GM19328 (cell line): ENCODE measurements at regions not wholly inside any gene's neighbourhood (a gene's known extent, or its start where the extent isn't known, plus 50 kb on each side); places are given as distances from the start of the nearest gene placed in this dataset.
"Not testable (repeated sequence)": the region's sequence is repeated elsewhere in the genome, so short reads cannot be mapped to it uniquely, and the experiment has no call there.

Experiments
- ATAC-seq: cut with Tn5 transposase; IDR thresholded peaks from one replicate; pipeline ENCODE4 v1.9.1; 2021; ENCODE audit warnings: mild to moderate bottlenecking, moderate library complexity; ENCODE audit not compliant: unreplicated experiment

GRCh38 chr4:77220828-77221613 lies 64.0 kb downstream of the CCNG2 start:
- ATAC-seq = no peak

DNA sequence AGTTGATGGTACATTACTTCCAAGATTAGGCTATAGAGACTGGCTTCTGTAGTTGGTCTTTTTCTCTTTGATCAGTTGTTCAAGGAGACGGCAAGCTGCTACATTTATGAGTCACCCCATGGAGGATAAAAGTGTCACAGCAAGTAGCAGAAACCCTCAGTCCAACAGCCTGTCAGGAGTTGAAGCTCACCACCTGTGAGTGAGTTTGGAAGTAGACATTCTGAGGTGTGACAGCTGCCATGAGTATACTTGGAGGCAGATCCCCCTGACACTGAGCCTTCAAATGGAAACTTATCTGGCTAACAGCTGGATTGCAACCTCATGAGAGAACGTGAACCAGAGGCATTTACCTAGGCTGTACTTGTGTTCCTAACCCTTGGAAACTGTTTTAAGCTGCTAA lies 68.0 kb downstream of the CCNG2 start:
- no peak for ATAC-seq

DNA sequence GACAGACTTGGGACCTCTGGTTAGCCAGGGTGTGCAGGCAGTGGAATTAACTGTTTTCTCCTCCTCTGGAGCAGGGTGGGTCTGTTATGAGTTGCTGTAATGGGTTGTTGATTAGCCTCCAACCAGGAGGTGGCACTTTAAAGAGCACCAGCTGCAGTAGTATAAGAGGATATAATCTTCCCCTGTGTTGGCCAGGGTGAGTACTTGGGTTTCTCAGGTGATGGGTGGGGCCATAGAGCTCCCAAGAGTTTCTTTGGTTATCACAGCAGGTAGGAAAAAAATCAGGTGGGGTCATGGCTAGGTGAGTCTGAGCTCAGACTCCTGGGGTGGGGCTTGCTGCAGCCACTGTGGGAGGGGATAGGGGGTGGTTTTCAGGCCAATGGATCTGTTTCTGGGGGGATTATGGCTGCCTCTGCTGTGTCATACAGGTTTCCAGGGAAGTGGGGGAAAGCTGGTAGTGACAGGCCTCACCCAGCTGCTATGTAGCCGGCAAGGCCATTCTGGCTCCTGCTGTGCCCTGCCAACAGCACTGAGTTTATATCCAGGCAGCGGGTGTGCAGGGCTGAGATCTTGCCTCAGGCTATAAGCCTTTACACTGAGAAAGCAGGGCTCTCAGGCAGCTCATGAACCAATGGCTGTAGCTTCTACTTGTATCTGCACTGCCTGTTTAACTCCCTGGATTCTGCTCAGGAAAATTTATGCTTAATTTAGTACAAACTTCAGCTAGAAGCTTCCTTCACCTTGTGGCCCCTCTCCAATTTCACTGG lies 70.1 kb downstream of the CCNG2 start:
- no peak for ATAC-seq

DNA sequence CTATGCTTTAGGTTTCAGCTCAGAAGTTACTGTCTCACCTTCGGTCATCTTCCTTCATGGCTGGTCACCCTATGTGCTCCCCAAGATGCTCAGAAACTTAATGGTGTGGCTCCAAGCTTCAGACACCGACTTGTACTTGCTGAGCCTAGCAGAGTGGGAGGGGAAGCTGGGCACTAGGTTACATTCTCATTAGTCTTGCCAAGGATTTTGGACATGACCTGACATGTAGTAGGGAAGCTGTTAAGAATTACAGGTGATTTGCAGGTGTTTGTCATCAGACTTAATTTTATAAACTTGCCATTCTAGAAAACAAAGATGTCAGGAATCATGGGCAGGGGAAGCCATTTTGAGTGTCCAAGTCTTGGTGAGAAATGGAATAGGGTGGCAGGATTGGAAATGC lies 72.4 kb downstream of the CCNG2 start:
- no peak for ATAC-seq

DNA sequence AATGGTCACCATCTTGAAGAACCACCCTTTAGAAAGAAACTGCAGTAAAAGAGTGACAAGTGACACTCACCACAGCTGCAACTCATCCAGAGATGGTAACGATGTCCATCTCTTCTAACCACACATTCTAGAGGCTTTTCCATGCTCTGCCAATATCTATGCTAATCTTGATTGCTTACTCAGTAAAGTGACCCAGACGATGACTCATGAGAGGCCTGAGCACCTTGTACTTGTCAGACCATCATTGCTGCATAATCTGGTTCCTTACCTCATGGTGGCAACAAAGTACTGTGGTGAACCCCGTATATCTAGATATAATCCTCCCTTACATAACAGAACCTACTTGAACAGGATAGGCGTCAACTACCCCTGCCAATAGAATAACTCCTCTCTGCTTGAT lies 75.6 kb downstream of the CCNG2 start:
- ATAC-seq = no peak

DNA sequence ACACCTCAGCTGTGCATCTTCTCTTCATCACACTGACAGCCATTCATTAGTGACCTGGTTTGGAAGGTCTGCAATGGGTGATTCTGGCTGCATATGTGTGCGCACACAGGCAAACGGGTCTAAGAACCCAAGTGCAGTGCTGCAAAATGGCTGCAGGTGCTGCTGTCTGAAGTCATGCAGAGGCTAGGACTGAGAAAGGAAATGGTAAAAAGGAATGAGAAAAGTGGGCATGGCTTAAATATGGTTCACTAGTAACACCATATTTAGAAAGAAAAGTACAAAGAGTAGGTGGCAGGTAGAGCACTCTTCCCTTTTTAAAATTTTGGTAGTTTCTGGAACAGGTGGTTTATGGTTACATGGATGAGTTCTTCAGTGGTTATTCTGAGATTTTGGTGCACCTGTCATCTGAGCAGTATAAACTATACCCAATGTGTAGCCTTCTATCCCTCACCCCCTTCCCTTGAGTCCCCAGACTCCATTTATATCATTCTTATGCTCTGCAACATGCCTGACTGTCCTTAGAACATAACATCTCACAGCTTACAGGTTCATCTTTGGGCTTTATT lies 78.4 kb downstream of the CCNG2 start:
- ATAC-seq = peak; percentile 73

DNA sequence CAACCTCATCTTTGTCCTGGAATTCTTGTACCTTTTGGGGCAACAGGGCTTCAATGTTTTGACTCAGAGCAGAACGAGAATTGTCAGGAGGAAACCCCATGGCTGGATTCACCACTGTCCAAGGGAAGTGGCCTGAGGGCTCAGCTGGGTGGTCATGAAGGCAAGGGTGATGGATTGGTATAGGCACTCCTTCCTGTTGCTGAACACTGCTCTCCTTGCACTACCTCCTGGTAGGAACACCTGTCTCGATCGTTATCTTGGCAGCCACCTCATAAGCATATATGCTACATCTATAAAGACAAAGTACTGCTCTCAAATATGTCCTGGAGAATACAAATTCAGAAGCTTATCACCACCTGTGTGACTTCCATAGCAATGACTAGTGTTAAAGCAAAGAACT lies 79.8 kb downstream of the CCNG2 start:
- ATAC-seq = no peak

DNA sequence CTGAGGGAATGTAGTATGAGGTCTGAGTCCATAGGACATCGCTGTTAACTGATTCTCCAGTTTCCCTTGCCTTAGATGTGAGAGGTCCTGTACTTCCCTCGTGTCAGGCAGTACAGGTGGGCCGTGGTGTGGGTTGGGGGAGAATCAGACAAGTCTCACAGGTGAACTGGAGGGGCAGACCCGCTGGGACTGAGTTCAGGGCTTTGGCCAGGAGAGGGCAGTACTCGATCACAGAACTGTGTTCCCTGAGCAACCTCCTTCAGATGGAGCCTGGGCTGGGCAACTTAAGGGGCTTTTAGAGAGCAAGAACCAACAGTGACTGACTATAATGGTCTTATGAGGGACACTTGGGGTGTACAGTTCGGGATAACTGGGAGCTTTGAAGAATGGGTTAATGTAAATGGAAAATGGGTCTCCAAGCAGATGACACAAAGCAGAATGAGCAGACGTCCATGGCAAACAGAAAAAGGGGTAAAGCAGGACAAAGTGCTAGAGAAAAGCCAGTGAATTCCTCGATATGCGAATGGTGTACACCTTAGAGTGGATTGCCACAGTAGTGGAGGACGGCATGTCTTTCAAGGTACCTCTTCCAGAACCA lies 83.6 kb downstream of the CCNG2 start:
- ATAC-seq = peak; percentile 79

- ATAC-seq = no peak
Observed at GRCh38 chr4:77248805-77249204, 91.8 kb downstream of the CCNG2 start.

DNA sequence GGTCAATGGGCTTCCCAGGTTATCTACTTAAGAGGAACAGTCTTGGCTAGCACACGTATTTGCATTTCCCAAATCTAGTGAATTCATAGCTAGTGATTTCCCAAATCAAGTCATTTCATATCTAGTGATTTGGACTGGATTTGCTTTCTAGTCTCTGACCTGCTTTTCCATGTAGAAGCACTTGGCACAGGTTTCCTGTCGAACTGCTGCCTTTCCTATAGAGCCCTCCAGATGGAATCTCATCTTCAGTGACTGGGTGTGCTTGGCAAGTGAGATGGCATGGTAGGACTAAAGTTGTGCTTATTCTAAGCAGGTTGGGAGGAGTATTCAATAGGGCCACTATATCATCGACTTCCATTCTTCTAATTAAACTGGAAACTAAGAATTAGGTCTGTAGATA lies 94.7 kb downstream of the CCNG2 start:
- ATAC-seq = no peak

- no peak for ATAC-seq
Observed at GRCh38 chr4:77263247-77263646, 106.2 kb downstream of the CCNG2 start.

GRCh38 chr4:77263976-77264375 lies 107.0 kb downstream of the CCNG2 start:
- ATAC-seq = not testable (repeated sequence)

DNA sequence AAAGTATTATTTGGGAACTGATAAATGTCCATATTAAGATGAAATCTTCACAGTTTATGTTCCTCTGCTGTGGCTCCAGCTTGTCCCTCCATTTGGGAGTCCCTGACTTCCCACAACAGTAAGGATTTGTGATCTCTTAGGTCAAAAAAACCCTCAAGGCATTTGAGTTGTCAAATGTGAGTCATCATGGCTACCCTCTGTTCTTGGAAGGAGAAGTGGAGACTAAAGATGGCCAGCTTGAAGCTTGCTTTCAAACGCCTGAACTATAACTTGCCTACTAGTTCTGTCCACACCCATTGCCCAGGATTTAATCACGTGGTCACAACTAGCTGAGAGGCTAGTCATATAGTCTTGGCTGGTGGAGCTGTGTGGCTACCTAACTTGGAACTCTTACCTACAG lies 107.8 kb downstream of the CCNG2 start:
- ATAC-seq = no peak

DNA sequence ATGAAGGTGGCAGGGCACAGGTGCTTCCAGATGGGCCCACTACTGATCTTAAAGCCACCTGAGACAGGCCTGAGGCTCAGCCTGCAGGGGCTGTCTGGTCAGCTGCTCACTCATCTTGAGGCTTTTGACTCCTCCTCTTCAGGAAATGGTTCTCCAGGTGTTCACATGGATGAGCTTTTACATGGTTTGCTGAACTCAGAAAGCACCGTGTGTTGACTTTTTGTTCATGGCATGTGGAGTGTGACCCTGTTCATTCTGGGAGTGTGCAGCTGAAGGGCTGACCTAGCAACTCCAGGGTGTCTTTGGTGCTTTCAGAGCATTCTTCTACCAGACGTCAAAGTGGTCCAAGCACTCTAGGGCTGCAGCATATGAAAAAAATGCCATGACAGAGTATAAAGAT lies 111.1 kb downstream of the CCNG2 start:
- no peak for ATAC-seq

DNA sequence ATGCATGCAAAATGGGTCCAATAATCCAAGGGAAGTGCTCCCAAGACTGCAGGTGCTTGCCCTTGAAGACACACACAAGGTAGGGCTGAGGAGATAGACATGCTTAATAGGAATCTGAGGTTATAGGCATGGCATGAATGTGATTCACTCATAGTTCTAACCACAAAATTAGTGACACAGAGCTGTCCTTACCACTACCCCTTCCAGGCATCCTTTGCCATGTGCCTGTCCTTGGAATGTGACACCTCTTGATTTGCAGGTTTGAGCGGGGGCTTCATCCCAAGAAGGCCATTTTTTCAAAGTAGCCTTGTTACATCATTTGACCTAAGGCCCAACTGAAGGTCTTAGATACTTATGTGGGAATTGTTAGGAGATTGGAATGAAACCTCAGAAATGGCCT lies 112.5 kb downstream of the CCNG2 start:
- no peak for ATAC-seq

- ATAC-seq = no peak
Observed at GRCh38 chr4:77273412-77273811, 116.4 kb downstream of the CCNG2 start.

DNA sequence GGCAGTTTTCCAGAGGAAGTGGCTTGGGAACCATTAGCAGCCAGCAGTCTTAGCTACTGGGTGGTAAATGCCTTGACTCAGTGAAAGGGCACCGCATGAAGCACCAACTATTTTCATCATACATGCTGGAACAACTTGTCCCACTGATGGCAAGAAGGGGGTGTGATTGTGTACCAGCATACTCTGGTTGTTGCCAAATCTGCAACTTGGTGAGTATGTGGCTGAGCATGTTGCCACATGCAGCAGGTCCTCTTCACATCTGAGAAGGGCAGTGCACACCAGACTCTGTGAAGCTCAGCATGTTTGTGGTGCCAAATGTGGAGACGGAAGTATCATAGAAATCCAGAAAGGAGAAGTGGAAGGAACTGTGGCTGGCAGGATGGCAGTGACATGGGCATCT lies 122.1 kb downstream of the CCNG2 start:
- ATAC-seq = not testable (repeated sequence)

GRCh38 chr4:77282305-77282704 lies 125.3 kb downstream of the CCNG2 start:
- no peak for ATAC-seq

DNA sequence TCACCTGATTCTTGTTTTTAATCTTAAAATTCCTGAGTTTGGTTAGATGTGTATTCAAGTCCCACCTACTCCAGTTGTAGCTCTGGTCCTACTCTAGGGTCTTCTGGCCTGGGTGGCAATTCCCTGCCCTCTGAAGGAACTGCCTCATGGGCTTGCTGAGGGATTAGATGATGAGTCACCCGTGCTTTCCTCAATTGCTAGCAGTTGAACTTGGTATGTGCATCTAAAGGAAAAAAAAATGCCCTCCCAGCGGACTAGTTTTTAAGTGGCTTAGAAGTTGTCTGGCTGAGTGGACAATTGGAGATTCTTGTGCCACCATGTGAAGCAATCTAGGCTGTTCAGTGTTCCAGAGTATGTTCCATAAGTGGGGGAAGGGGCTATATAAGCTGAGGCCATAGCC lies 127.0 kb downstream of the CCNG2 start:
- ATAC-seq = no peak

GRCh38 chr4:77286906-77287305 lies 129.9 kb downstream of the CCNG2 start:
- ATAC-seq = no peak

GRCh38 chr4:77293426-77293825 lies 136.4 kb downstream of the CCNG2 start:
- ATAC-seq = no peak

- ATAC-seq = not testable (repeated sequence)
Observed at GRCh38 chr4:77300996-77301395, 144.0 kb downstream of the CCNG2 start.
